ENCODE measurements at regions not wholly inside any gene's neighbourhood (a gene's known extent, or its start where the extent isn't known, plus 50 kb on each side); places are given as distances from the start of the nearest gene placed in this dataset.

DNA sequence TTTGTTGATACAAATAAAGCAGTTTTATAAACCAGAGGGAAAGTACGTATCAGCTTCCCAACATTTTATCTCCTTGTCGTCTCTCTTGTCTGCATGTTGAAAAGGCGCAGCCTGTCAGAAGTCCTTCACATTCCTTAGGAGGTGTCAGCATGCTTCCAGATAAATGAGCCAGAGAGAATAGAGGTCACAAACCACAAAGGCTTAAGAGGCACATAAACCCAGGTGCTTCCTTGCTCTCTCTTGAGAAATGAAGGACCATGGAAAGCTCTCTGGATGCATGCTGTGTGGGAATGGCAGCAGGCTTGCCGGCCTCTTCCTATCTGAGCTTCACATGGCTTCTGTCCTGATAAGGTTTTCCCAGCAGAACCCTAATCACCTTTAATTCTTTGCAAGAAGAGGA is 448.5 kb downstream of the XPNPEP1 start:
- H3K4me3 ChIP-seq (ENCODE audit: low read depth, low read length) = no peak overlapping the region
- TF ChIP-seq, protein P1, sequence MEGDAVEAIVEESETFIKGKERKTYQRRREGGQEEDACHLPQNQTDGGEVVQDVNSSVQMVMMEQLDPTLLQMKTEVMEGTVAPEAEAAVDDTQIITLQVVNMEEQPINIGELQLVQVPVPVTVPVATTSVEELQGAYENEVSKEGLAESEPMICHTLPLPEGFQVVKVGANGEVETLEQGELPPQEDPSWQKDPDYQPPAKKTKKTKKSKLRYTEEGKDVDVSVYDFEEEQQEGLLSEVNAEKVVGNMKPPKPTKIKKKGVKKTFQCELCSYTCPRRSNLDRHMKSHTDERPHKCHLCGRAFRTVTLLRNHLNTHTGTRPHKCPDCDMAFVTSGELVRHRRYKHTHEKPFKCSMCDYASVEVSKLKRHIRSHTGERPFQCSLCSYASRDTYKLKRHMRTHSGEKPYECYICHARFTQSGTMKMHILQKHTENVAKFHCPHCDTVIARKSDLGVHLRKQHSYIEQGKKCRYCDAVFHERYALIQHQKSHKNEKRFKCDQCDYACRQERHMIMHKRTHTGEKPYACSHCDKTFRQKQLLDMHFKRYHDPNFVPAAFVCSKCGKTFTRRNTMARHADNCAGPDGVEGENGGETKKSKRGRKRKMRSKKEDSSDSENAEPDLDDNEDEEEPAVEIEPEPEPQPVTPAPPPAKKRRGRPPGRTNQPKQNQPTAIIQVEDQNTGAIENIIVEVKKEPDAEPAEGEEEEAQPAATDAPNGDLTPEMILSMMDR (conservative IDR thresholded peaks at IDR 0.05; ENCODE audit: low read depth, low read length) = no peak
- no peak for DNase-seq (ENCODE audit: low read depth)

DNA sequence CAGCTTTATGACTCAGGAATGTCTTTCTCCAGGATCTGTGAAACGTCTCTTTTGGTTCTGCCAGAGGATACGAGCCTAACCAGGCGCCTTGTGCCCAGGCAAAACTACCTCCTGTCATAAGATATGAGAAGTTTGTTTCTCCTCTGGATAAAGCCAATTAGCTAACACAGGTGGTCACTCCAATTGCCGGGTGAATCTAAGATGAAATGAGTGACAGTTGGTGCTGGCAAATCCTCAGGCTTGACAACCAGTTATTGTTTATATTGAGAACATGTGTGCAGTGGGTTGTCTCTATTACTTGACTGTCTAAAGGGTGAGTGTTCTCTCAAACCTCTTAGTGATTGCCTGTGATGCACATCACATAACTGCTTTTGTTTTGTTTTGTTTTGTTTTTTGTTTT is 449.1 kb downstream of the XPNPEP1 start:
- DNase-seq (ENCODE audit: low read depth) = no peak
- H3K4me3 ChIP-seq (ENCODE audit: low read depth, low read length) = no peak overlapping the region
- TF ChIP-seq, protein P1 (conservative IDR thresholded peaks at IDR 0.05; ENCODE audit: low read depth, low read length) = no peak

DNA sequence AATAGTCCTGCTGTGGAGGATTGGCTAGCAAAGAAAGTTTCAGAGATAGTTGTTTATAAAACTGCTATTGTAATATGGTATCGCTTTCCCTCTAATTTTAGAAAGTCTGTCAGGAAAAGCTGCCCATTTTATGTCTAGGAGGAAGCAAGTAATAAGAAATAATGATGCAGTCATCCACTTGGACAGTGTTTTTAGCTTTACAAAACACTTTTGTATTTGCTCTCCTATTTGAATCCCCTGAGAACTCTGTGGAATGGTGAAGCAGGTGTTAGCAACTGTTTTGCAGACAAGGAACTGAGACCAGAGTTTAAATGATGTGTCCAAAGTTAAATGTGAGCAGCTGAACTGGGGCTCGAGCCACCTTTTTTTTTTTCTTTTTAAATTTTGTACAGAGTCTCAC is 455.8 kb downstream of the XPNPEP1 start:
- TF ChIP-seq, protein P1 (conservative IDR thresholded peaks at IDR 0.05; ENCODE audit: low read depth, low read length) = no peak
- H3K4me3 ChIP-seq (ENCODE audit: low read depth, low read length) = no peak overlapping the region

GRCh38 chr10:109464949-109465348 is 458.4 kb downstream of the XPNPEP1 start:
- H3K4me3 ChIP-seq (ENCODE audit: low read depth, low read length) = no peak overlapping the region
- no peak for DNase-seq (ENCODE audit: low read depth)
- TF ChIP-seq, protein P1 (conservative IDR thresholded peaks at IDR 0.05; ENCODE audit: low read depth, low read length) = no peak

More for the DNA sequence above, 455.8 kb downstream of the XPNPEP1 start:
- DNase-seq (ENCODE audit: low read depth) = no peak

DNA sequence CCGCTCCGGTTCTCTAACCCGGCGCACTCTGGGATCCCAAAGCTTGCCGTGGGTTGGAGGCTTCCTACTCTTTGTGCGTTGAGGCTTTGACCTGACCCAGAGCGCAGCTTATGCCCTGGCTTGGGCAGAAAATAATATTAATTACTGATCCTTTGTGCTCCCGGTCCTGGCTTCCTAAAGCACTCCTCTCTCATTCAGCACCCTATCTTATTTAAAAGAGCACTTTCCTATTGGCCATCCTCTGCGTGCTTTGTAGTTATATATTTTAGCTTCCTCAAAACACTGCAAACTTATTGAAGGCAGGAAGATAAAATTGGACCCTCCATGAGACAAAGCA is 466.0 kb downstream of the XPNPEP1 start:
- no peak for DNase-seq (ENCODE audit: low read depth)
- TF ChIP-seq, protein P1 (conservative IDR thresholded peaks at IDR 0.05; ENCODE audit: low read depth, low read length) = no peak
- no peak overlapping the region for H3K4me3 ChIP-seq (ENCODE audit: low read depth, low read length)

DNA sequence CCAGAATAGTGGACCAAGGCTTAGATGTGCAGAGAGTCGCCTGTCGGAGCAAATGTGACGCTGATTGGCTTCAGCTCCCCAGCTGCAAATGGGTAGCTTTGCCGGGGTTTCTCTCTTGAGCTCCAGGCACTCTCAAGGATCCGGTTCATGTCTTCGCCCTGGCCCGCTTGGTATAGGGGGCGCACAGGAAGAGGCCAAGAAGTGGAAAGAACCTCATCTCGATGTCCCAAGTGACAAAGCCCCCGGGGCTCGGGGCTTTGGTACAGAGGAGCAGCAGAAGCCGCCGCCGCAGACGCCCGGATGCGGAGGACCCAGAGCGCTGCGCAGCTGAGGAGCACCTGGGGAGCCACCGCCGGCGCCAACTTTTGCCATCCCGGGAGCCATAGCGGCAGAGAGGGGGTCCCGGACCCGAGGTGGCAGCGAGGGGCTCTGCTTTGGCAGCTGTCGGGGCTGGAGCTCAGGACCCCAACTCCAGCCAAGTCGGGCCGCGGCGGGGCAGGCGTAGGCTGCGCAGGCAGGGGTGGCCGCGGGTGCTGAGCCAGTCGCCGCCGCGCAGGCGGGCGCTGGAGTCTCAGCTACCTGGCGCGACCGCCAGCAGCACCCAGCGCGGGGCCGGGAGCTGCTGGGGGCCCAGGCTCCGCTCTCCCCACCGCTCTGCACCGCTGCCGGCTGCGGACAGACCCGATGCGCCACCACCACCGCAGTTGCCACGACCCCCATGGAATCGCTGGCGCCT is 466.6 kb downstream of the XPNPEP1 start:
- TF ChIP-seq, protein P1 (conservative IDR thresholded peaks at IDR 0.05; ENCODE audit: low read depth, low read length) = no peak
- no peak overlapping the region for H3K4me3 ChIP-seq (ENCODE audit: low read depth, low read length)
- no peak for DNase-seq (ENCODE audit: low read depth)

DNA sequence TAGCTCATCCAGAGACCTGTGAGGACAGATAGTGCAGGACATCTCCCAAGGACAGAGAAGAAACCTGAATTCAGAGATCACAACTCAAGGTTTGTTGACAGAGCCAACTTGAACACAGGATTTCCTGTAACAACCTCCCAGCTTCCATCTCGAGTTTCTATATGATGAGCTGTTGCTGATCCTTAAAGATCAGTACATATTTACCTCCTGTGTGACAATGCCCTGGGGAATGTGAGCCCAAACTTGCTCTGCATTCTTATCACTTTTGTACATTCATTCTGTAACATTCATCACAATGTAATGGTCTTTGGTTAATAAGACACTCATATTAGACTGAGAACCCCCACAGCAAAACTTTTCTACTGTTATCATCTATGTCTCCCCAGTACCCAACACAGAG is 468.6 kb downstream of the XPNPEP1 start:
- DNase-seq (ENCODE audit: low read depth) = no peak
- TF ChIP-seq, protein P1 (conservative IDR thresholded peaks at IDR 0.05; ENCODE audit: low read depth, low read length) = no peak

More for the DNA sequence above, 468.6 kb downstream of the XPNPEP1 start:
- H3K4me3 ChIP-seq (ENCODE audit: low read depth, low read length) = no peak overlapping the region
